ENCODE measurements at regions not wholly inside any gene's neighbourhood (a gene's known extent, or its start where the extent isn't known, plus 50 kb on each side); places are given as distances from the start of the nearest gene placed in this dataset.

DNA sequence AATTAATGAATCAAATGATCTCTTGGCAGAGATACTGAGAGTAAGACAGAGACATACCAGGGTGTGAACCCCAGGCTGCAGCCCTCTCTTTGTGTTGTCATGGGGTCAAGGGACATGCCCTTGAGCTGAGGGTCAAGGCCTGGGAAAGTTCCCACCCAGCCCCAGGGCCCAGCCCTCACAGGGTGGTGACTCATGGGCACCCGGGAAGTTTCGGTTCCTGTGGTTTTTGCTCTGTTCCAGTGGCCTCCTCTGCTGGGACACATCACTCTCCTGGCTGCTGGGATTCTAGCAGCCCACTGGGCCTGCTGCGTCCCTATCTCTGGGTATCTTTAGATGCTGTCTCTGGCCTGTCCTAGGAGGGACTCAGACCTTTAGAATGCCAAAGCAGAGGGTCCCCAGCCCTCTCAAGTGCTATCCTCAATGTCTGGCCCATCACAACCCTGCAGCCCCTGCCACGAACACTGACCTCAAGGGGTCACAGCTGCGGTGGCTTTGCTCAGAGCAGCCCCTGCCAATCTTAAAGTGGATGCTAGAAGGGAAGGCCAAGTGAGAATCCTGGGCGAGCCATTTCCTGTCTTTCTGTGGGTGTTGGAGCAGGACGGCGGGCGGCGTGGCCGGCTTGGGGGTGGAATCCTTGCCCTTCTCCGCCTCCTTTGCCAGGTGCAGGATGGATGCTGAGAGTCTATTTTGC lies 148.4 kb upstream of the TLE3 start:
- Mint-ChIP-seq H3K4me1 (ENCODE audit: low read depth) (peaks cover 48% of the 10 kb centered on the region), H3K27ac (no peak overlapping the region)
- ATAC-seq (replicated peaks in 1 of 2) = peak; percentile 43 to 45

DNA sequence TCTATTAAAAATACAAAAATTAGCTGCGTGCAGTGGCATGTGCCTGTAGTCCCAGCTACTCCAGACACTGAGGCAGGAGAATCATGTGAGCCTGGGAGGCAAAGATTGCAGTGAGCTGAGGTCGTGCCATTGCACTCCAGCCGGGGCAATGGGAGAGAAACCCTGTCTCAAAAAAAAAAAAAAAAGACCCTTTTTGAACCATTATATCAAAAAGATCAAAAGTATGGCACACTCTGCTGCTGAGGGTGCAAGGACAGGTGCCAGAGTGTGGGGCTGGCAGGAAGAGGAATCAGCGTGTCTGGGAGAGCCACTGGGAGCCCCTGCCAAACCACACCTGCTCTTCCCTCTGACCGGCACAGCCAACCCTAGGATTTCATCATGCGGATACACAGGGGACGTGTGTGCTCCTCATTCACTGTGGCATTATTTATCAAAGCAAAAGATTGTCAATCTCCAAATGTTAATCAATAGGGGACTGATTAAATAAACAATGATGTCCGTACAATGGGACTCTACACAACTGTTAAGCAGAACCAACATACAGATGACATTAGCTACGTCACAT lies 147.3 kb upstream of the TLE3 start:
- Mint-ChIP-seq H3K36me3 (ENCODE audit: insufficient read depth in 2 of 2) (no peaks in the 10 kb centered on the region), H3K4me1 (ENCODE audit: low read depth) (peaks cover 57% of the 10 kb centered on the region), H3K27ac (no peak overlapping the region), H3K9me3 (no peaks in the 10 kb centered on the region), H3K27me3 (ENCODE audit: low read depth) (peaks cover 28% of the 10 kb centered on the region), H3K4me3 (no peak overlapping the region)
- DNase-seq (no peak), ATAC-seq (replicated peaks in 1 of 2) (no peak)

More for the DNA sequence above, 148.4 kb upstream of the TLE3 start:
- DNase-seq = no peak
- no peaks in the 10 kb centered on the region for H3K9me3 Mint-ChIP-seq
- H3K27me3 Mint-ChIP-seq (ENCODE audit: low read depth) = peaks cover 25% of the 10 kb centered on the region
- H3K4me3 Mint-ChIP-seq = no peak overlapping the region
- no peaks in the 10 kb centered on the region for H3K36me3 Mint-ChIP-seq (ENCODE audit: insufficient read depth in 2 of 2)

DNA sequence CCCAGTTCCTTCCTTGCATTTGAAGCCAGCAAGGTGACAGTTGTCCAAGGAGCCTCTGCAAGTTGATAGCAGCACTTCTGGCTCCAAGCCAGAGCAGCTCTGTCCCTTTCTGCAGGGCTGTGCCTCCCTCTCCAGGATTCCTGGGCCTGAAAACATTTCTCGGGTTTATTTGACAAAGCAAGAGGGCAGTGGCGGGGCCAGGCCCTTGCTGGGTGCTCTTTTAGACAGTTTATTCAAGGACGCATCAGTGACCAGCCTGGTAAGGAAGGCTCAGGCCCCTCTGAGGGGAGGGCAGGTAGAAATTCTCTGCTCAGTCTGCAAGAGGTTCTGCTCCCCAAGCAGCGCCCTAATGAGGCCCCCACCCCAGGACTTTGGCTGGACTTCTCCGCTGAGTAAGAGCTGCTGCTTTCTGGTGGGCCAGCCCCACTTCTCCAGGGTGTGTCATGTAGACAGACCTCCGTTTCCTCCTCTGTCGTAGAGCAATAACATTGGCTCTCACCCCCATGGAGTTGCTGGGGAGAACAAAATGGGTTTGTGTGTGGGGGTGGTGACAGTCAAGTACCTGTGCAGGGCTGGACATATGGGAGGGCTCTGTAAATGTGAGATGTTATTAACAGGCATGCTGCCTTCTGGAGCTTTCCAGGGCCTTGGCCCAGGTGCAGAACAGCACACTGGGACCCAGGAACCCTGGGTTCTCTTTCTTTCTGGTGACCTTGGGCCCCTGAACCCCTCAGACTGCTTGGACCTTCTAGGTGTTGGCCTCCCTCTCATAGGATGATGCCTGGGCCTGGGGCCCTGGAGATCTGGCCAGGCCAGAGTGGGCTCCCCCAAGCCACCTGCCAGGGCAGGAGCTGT lies 146.2 kb upstream of the TLE3 start:
- no peak for DNase-seq
- H3K36me3 Mint-ChIP-seq (ENCODE audit: insufficient read depth in 2 of 2) = no peaks in the 10 kb centered on the region
- ATAC-seq (replicated peaks in 1 of 2) = no peak
- H3K27me3 Mint-ChIP-seq (ENCODE audit: low read depth) = peaks cover 33% of the 10 kb centered on the region
- no peak overlapping the region for H3K27ac Mint-ChIP-seq
- peaks cover 65% of the 10 kb centered on the region for H3K4me1 Mint-ChIP-seq (ENCODE audit: low read depth)
- H3K4me3 Mint-ChIP-seq = no peak overlapping the region
- H3K9me3 Mint-ChIP-seq = no peaks in the 10 kb centered on the region

DNA sequence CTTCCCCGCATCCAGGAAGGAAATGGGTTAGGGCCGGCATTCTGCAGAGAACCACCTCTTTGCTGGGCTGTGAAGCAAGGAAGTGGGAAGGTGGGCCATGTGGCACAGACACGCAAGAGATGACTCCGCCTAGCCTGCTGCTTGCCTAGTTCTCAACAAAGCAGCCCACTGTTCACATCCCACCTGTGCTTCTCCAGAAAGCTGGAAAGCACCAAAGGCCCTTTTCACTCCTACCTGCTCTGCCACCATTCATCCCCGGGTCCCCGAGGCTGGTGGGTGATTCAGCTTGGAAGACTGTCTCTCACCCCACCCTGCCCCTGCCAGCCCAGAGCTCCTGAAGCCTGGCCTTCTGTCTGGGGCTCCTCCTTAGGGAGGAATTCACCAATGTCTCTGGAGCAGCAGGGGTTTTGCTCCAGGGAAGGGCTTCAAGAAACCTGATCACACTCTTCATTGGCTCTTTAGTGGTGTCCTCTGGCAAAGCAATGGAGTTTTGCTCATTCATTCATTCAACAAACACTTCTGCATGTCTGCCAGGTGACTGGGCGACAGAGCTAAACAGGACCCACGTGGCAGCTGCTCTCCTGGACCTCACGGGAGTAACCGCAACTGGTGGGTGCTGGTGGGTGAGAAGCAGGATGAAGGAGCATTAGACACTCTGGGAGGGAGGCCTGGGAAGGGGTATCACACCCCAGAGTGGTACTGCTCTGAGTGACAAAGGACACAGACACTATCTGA lies 145.4 kb upstream of the TLE3 start:
- Mint-ChIP-seq H3K4me3 (no peak overlapping the region), H3K27ac (no peak overlapping the region), H3K9me3 (no peaks in the 10 kb centered on the region), H3K4me1 (ENCODE audit: low read depth) (peaks cover 58% of the 10 kb centered on the region), H3K27me3 (ENCODE audit: low read depth) (peaks cover 35% of the 10 kb centered on the region), H3K36me3 (ENCODE audit: insufficient read depth in 2 of 2) (no peaks in the 10 kb centered on the region)
- no peak for ATAC-seq (replicated peaks in 1 of 2)
- no peak for DNase-seq

DNA sequence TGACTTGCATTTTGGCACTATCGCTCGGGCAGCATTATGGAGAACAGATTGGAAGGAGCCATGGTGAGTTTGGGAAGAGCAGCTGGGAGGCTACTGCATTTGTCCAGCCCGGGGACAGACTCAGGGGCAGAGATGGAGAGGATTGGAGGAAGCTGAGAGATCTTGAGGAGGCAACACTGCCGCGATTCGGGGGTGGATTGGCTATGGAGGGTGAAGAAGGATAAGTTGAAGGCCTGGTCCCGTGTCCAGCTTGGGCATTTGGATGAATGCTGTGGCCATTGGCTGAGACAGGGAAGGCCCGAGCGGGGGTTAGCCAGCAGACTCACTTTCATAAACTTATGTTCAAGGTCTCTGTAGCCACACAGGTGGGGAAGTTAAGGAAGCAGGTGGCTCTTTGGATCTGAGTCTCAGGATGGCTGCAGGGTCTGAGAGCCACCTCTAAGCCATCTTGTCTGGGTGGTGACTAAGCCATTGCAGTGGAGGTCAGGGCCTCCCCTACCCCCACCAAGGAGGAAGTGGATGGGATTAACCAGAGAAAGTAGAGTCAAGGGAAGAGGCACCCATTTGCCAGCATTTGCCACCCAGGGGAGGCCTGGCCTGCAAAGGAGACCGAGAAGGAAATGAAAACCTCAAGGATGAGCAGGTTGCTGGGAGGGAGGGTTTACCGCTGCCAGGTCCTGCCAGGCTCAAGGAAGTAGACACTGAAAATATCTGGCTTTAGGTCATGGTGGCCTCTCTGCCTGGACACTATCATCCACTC lies 144.0 kb upstream of the TLE3 start:
- Mint-ChIP-seq H3K27ac (no peak overlapping the region), H3K4me1 (ENCODE audit: low read depth) (peaks cover 53% of the 10 kb centered on the region), H3K36me3 (ENCODE audit: insufficient read depth in 2 of 2) (peaks cover 2% of the 10 kb centered on the region in 2 donors), H3K27me3 (ENCODE audit: low read depth) (peaks cover 48% of the 10 kb centered on the region), H3K4me3 (no peak overlapping the region), H3K9me3 (no peaks in the 10 kb centered on the region)
- DNase-seq (no peak), ATAC-seq (replicated peaks in 1 of 2) (no peak)

DNA sequence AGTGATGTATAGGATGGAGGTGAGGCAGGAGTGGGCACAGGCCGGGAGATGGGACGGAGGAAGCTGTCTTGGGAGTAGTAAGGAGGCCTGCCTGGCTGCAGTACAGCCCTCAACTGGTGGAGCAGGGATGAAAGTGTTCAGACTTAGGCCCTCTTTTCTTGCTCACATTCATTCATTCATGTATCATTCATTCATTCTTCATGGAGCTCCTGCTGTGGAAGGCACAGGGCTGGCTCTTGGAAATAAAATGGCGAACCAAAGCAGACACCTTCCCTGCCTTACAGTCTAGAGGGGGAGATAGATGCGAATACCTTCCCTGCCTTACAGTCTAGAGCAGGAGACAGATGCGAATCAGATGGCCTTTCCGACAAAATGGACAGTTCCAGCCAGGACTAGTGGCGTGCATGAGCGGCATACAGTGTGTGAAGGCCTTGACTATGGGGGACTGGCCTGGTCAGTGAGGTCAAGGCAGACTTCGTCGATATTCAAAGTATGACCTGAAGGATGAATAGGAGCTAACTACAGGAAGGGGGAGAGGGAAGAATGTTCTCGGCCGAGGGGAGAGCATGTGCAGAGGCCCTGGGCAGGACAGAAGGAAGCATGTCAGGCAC lies 143.2 kb upstream of the TLE3 start:
- no peak for ATAC-seq (replicated peaks in 1 of 2)
- H3K4me1 Mint-ChIP-seq (ENCODE audit: low read depth) = peaks cover 53% of the 10 kb centered on the region
- H3K36me3 Mint-ChIP-seq (ENCODE audit: insufficient read depth in 2 of 2) = peaks cover 2% of the 10 kb centered on the region in 2 donors
- no peak for DNase-seq
- H3K9me3 Mint-ChIP-seq = no peaks in the 10 kb centered on the region
- H3K27ac Mint-ChIP-seq = no peak overlapping the region
- H3K27me3 Mint-ChIP-seq (ENCODE audit: low read depth) = peaks cover 50% of the 10 kb centered on the region
- H3K4me3 Mint-ChIP-seq = no peak overlapping the region

DNA sequence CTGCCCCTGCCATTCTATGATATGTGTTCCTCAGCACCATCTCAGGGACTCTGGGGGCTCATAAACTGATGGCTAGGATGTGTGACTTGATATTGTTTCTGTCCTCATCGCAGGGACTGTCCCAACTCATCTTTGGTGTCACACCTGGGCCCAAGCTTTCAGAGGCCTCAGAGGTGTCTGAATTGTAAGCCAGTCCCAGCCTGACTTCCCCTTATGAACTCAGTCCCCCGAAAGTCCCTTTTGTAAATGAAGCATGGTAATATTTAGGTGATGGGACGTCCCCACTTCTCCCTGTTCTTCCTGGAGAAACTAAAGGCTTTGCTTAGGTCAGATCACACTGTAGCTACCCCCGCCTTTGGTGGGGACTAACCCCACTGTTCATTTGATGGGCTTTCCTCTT lies 142.4 kb upstream of the TLE3 start:
- H3K36me3 Mint-ChIP-seq (ENCODE audit: insufficient read depth in 2 of 2) = peaks cover 2% of the 10 kb centered on the region in 2 donors
- H3K27me3 Mint-ChIP-seq (ENCODE audit: low read depth) = peaks cover 53% of the 10 kb centered on the region
- DNase-seq (peak in 1 of 2 donors; percentile 39), ATAC-seq (replicated peaks in 1 of 2) (peak; percentile 49 to 64)
- H3K4me3 Mint-ChIP-seq = peak overlapping the region in 1 of 2 donors; percentile 34
- H3K9me3 Mint-ChIP-seq = no peaks in the 10 kb centered on the region
- H3K4me1 Mint-ChIP-seq (ENCODE audit: low read depth) = peaks cover 56% of the 10 kb centered on the region
- H3K27ac Mint-ChIP-seq = no peak overlapping the region

DNA sequence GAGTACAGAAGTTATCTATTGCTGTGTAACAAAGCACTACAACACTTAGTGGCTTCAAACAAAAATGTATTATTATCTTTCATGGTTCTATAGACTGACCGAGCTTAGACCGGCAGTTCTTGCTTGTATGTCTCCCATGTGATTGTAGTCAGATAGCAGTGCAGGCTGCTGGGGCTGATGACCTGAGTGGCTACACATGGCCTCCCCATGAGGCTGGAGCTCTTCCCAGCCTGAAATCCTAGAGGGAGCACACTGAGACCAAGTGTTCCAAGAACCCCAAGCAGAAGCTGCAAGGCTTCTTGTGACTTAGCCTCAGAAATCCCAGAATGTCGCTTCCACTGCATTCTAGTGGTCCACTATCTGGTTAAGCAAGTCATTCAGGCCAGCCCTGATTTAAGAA lies 141.2 kb upstream of the TLE3 start:
- Mint-ChIP-seq H3K4me1 (ENCODE audit: low read depth) (peaks cover 66% of the 10 kb centered on the region), H3K27me3 (ENCODE audit: low read depth) (peaks cover 52% of the 10 kb centered on the region), H3K9me3 (no peaks in the 10 kb centered on the region), H3K27ac (no peak overlapping the region), H3K36me3 (ENCODE audit: insufficient read depth in 2 of 2) (peaks cover 2% of the 10 kb centered on the region in 2 donors), H3K4me3 (no peak overlapping the region)
- no peak for ATAC-seq (replicated peaks in 1 of 2)
- no peak for DNase-seq

DNA sequence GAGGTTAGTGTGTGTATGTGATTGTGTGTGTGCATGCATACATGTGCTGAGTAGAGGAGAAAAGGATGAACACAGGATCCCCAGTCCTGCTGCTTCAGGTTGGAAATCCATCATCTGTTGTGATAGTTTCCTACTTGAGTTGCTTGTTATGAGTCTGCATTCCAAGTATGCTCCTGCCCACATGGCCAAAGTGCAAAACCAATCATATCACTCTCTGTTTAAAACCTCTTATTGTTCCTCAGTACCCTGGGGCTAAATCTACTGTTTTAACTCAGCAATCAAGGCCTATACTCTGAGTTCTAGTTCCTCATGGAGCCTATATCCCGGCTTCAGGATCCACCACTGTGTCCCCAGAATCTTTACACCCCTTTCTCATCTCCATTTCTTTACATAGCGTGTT lies 139.9 kb upstream of the TLE3 start:
- no peak overlapping the region for H3K4me3 Mint-ChIP-seq
- no peak overlapping the region for H3K27ac Mint-ChIP-seq
- H3K27me3 Mint-ChIP-seq (ENCODE audit: low read depth) = peaks cover 56% of the 10 kb centered on the region
- peaks cover 60% of the 10 kb centered on the region for H3K4me1 Mint-ChIP-seq (ENCODE audit: low read depth)
- peaks cover 2 to 7% of the 10 kb centered on the region in 2 donors for H3K36me3 Mint-ChIP-seq (ENCODE audit: insufficient read depth in 2 of 2)
- ATAC-seq (replicated peaks in 1 of 2) = no peak
- H3K9me3 Mint-ChIP-seq = peaks cover 0 to 2% of the 10 kb centered on the region in 2 donors
- DNase-seq = no peak

DNA sequence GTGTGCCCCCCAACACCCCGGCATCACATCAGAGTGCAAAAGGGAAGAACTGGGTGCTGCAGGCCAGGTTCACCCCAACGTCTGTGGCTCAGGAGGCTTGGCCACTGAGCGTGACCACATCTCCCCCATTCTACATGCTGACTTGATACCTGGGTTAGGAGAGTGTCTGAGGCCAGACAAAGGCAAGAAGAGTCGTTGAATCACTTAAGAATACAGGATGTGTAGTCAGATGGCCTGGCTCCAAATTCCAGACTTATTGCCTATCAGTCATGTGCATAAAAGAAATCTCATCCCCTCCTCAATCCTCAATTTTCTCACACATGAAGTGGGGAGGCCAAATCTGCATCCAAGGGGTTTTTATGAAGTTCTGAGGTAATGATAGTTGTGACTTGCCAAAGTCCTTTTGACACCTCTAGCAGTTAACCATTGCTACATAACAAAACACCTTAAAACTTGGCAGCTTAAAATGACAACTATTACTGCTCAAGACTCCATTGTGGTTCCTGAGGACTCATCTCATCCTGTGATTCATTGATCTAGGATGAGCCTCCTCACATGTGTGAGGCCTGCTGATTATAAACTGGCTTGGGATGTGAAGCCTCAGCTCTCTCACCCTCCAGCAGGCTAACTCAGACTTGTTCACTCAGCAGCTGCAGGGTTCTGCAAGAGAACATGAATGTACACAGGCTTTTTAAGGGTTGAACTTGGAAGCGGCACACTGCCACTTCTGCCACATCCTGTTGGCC lies 138.8 kb upstream of the TLE3 start:
- peaks cover 52% of the 10 kb centered on the region for H3K27me3 Mint-ChIP-seq (ENCODE audit: low read depth)
- peaks cover 50% of the 10 kb centered on the region for H3K4me1 Mint-ChIP-seq (ENCODE audit: low read depth)
- DNase-seq (peak in 1 of 2 donors; percentile 33), ATAC-seq (replicated peaks in 1 of 2) (peak; percentile 88 to 93)
- H3K4me3 Mint-ChIP-seq = no peak overlapping the region
- H3K36me3 Mint-ChIP-seq (ENCODE audit: insufficient read depth in 2 of 2) = peaks cover 8 to 17% of the 10 kb centered on the region in 2 donors
- peaks cover 6 to 9% of the 10 kb centered on the region in 2 donors for H3K9me3 Mint-ChIP-seq
- no peak overlapping the region for H3K27ac Mint-ChIP-seq

DNA sequence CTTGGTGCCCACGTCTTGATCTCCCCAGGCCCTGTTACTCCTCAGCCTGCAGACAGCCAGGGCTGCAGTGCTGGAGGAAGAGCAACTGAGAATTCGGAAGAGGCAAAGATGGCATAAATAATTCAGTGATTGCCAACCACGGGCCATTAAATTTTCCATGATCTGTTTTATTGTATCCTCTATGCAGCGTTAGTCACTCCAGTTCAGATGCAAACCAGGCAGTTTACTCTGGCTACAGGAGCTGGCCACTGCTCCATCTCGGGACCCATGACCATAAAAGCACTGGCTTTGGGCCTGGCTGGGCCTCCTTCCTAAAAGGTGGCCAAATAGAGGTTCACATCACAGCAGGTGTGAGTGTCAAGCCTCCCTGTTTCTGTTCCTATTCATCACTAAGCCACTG lies 137.6 kb upstream of the TLE3 start:
- no peak overlapping the region for H3K27ac Mint-ChIP-seq
- ATAC-seq (replicated peaks in 1 of 2) (no peak), DNase-seq (no peak)
- H3K36me3 Mint-ChIP-seq (ENCODE audit: insufficient read depth in 2 of 2) = peaks cover 9 to 18% of the 10 kb centered on the region in 2 donors
- peaks cover 40% of the 10 kb centered on the region for H3K4me1 Mint-ChIP-seq (ENCODE audit: low read depth)
- no peak overlapping the region for H3K4me3 Mint-ChIP-seq
- peaks cover 7 to 11% of the 10 kb centered on the region in 2 donors for H3K9me3 Mint-ChIP-seq
- H3K27me3 Mint-ChIP-seq (ENCODE audit: low read depth) = peaks cover 40% of the 10 kb centered on the region

Data from activated T-cell treated with anti-CD3 and anti-CD28 coated beads, Interleukin-2, amount 50 U/mL, for 72 hours (primary cell).